ENCODE measurements at regions not wholly inside any gene's neighbourhood (a gene's known extent, or its start where the extent isn't known, plus 50 kb on each side); places are given as distances from the start of the nearest gene placed in this dataset.
"Not testable (repeated sequence)": the region's sequence is repeated elsewhere in the genome, so short reads cannot be mapped to it uniquely, and the experiment has no call there.

DNA sequence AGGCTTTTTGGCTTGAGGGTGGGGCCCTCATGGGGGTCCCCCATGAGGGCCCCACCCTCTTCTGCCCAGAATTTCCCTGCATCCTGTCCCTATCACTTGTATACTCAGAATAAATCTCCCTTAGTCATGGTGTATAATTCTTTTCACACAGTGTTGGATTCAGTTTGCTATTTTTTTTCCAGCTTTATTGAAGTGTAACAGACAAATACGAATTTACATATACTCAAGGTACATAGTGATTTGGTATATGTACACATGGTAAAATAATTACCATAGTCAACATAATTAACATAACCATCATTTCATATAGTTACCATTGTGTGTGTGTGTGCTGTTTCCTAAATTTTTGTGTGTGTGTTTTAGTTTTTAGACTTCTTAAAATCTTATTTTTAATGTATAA, 289.4 kb downstream of the CNTNAP3B start:
- H3K27me3 Mint-ChIP-seq; ATAC-seq; H3K4me3 Mint-ChIP-seq; H3K27ac Mint-ChIP-seq; H3K9me3 Mint-ChIP-seq; H3K4me1 Mint-ChIP-seq (ENCODE audit: low read depth in 2 of 2); DNase-seq (ENCODE audit: low spot score); H3K36me3 Mint-ChIP-seq: not testable (repeated sequence)

GRCh38 chr9:41838953-41839352, 290.3 kb downstream of the CNTNAP3B start:
- not testable (repeated sequence) for H3K9me3 Mint-ChIP-seq; H3K4me3 Mint-ChIP-seq; DNase-seq (ENCODE audit: low spot score); H3K27ac Mint-ChIP-seq; H3K36me3 Mint-ChIP-seq; H3K27me3 Mint-ChIP-seq; H3K4me1 Mint-ChIP-seq (ENCODE audit: low read depth in 2 of 2)
- peak in 1 of 2 donors; percentile 40 for ATAC-seq

DNA sequence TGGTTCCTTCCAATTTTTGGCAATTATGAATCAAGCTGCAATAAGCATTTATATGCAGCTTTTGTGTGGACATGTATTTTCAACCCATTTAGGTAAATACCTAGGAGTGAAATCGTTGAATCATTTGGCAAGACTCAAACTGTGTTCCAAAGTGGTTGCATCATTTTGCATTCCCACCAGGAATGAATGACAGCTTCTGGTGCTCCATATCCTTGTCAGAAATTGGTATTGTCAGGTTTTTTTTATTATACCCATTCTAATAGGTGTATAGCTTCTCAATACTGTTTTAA, 290.7 kb downstream of the CNTNAP3B start:
- H3K27ac Mint-ChIP-seq; H3K36me3 Mint-ChIP-seq; H3K4me1 Mint-ChIP-seq (ENCODE audit: low read depth in 2 of 2); H3K4me3 Mint-ChIP-seq; DNase-seq (ENCODE audit: low spot score); ATAC-seq; H3K9me3 Mint-ChIP-seq; H3K27me3 Mint-ChIP-seq: not testable (repeated sequence)

GRCh38 chr9:41837684-41838561, 291.3 kb downstream of the CNTNAP3B start:
- not testable (repeated sequence) for H3K4me3 Mint-ChIP-seq; DNase-seq (ENCODE audit: low spot score); H3K36me3 Mint-ChIP-seq; H3K27me3 Mint-ChIP-seq; ATAC-seq; H3K27ac Mint-ChIP-seq; H3K9me3 Mint-ChIP-seq; H3K4me1 Mint-ChIP-seq (ENCODE audit: low read depth in 2 of 2)

DNA sequence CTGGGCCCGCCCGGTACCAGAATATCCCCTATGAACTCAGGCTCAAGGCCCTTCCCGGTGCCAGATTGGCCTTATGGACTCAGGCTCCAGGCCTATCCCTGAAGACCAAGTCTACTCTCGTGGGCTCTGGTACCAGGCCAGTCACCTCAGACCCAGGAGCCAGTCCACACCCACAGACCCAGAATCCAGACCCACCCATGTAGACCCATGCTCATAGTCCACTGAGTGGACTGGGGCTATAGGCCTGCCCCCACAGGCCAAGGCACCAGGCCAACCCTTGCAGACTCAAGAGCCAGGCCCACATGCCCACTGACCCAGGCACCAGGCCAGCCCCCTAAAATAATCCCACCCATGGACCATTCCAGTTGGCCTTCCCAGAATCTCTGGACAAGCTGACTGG, 296.1 kb downstream of the CNTNAP3B start:
- H3K4me1 Mint-ChIP-seq (ENCODE audit: low read depth in 2 of 2); H3K4me3 Mint-ChIP-seq; H3K9me3 Mint-ChIP-seq; H3K27ac Mint-ChIP-seq; DNase-seq (ENCODE audit: low spot score); H3K36me3 Mint-ChIP-seq; H3K27me3 Mint-ChIP-seq: not testable (repeated sequence)
- peak; percentile 52 to 59 for ATAC-seq

- not testable (repeated sequence) for H3K4me3 Mint-ChIP-seq; H3K27me3 Mint-ChIP-seq; H3K4me1 Mint-ChIP-seq (ENCODE audit: low read depth in 2 of 2); DNase-seq (ENCODE audit: low spot score); H3K27ac Mint-ChIP-seq; H3K9me3 Mint-ChIP-seq; ATAC-seq; H3K36me3 Mint-ChIP-seq
Measured at GRCh38 chr9:41824723-41825122, 304.5 kb downstream of the CNTNAP3B start.

DNA sequence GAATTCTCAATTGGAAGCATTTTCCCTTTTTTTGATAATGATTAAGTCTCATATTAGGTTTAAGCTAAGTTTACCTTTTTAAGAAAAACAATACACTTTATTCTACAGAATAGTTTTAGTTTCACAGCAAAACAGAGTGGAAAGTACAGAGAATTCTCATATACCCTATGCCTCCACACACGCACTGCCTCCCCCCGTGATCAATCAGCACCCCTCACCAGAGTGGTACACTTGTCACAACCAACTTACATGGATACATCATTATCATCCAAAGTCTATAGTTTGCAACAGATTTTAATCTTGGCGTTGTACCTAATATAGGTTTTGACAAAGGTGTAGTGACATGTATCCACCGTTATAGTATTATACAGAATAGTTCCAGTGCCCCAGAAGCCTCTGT, 326.5 kb downstream of the CNTNAP3B start:
- not testable (repeated sequence) for ATAC-seq; H3K4me3 Mint-ChIP-seq; H3K27ac Mint-ChIP-seq; H3K36me3 Mint-ChIP-seq; H3K4me1 Mint-ChIP-seq (ENCODE audit: low read depth in 2 of 2); H3K27me3 Mint-ChIP-seq; DNase-seq (ENCODE audit: low spot score); H3K9me3 Mint-ChIP-seq

DNA sequence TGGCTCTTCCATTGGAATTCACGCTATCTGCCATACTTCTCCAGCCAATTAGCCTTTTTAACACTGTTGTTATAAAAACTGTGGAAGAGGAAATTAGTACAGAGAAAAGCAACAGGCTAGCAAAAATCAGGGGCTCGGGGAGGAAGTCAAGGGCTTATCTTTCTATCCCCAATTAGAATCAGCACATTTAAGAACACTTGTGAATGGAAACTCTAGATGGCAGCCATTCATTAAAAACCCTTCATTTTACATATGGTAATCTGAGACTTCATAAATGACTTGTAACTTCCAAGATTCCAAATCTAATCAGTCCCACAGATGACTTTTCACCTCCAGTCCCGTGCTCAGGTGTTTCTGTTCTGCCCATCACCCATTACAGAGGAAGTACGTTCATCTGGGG, 330.5 kb downstream of the CNTNAP3B start:
- not testable (repeated sequence) for H3K27me3 Mint-ChIP-seq; H3K9me3 Mint-ChIP-seq; H3K36me3 Mint-ChIP-seq; DNase-seq (ENCODE audit: low spot score); H3K27ac Mint-ChIP-seq; ATAC-seq; H3K4me1 Mint-ChIP-seq (ENCODE audit: low read depth in 2 of 2); H3K4me3 Mint-ChIP-seq

- H3K9me3 Mint-ChIP-seq; ATAC-seq; H3K36me3 Mint-ChIP-seq; H3K4me1 Mint-ChIP-seq (ENCODE audit: low read depth in 2 of 2); DNase-seq (ENCODE audit: low spot score); H3K4me3 Mint-ChIP-seq; H3K27ac Mint-ChIP-seq; H3K27me3 Mint-ChIP-seq: not testable (repeated sequence)
Measured at GRCh38 chr9:41790719-41791363, 338.4 kb downstream of the CNTNAP3B start.

DNA sequence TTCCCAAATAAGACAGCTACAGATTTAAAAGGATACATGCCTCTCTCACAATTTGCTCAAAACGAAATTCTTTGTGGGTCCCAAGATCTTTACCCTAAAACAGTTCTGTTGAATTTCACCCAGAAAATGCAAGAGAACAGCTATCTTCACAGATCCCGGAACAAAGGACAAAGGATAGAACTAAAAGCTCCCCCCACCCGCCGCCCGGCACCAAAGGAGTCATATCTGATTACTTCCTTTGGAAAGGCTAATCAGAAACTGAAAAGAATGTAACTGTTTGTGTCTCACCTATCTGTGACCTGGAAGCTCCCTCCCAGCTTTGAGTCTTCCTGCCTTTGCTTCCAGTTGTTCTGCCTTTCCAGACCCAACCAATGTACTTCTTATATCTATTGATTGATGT, 339.2 kb downstream of the CNTNAP3B start:
- not testable (repeated sequence) for H3K27me3 Mint-ChIP-seq; H3K9me3 Mint-ChIP-seq; H3K4me1 Mint-ChIP-seq (ENCODE audit: low read depth in 2 of 2); ATAC-seq; DNase-seq (ENCODE audit: low spot score); H3K27ac Mint-ChIP-seq; H3K36me3 Mint-ChIP-seq; H3K4me3 Mint-ChIP-seq

DNA sequence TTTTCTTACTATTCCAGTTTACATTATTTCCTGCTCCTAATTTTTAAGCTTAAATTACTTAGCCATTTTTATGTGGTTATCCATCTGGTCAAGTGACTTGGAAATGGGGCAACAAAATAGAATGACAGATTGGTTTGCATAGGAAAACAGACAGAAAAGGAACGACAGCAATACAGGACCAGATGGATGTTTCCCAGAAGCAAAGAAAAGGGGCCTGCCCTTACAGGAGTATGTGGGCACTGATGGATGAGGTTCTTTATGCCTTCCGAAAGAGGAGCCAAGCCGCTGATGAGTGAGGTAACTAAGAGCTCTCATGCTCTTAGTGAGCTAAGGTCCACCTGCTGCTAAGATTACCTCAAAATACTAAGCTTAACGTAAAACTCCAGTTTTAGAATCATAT, 339.8 kb downstream of the CNTNAP3B start:
- not testable (repeated sequence) for ATAC-seq; H3K27ac Mint-ChIP-seq; H3K9me3 Mint-ChIP-seq; H3K36me3 Mint-ChIP-seq; H3K4me3 Mint-ChIP-seq; H3K4me1 Mint-ChIP-seq (ENCODE audit: low read depth in 2 of 2); H3K27me3 Mint-ChIP-seq; DNase-seq (ENCODE audit: low spot score)

GRCh38 chr9:41787951-41788350, 341.3 kb downstream of the CNTNAP3B start:
- DNase-seq (ENCODE audit: low spot score); H3K27me3 Mint-ChIP-seq; H3K36me3 Mint-ChIP-seq; H3K9me3 Mint-ChIP-seq; H3K4me3 Mint-ChIP-seq; H3K4me1 Mint-ChIP-seq (ENCODE audit: low read depth in 2 of 2); ATAC-seq; H3K27ac Mint-ChIP-seq: not testable (repeated sequence)

GRCh38 chr9:41787270-41787669, 342.0 kb downstream of the CNTNAP3B start:
- not testable (repeated sequence) for DNase-seq (ENCODE audit: low spot score); H3K9me3 Mint-ChIP-seq; H3K27ac Mint-ChIP-seq; H3K27me3 Mint-ChIP-seq; H3K4me3 Mint-ChIP-seq; H3K36me3 Mint-ChIP-seq; H3K4me1 Mint-ChIP-seq (ENCODE audit: low read depth in 2 of 2)
- ATAC-seq: peak in 1 of 2 donors; percentile 60

GRCh38 chr9:41784006-41784405, 345.2 kb downstream of the CNTNAP3B start:
- not testable (repeated sequence) for DNase-seq (ENCODE audit: low spot score); H3K36me3 Mint-ChIP-seq; ATAC-seq; H3K4me3 Mint-ChIP-seq; H3K27me3 Mint-ChIP-seq; H3K27ac Mint-ChIP-seq; H3K9me3 Mint-ChIP-seq; H3K4me1 Mint-ChIP-seq (ENCODE audit: low read depth in 2 of 2)
